CD4-positive, alpha-beta memory T cell (primary cell): ENCODE measurements at regions not wholly inside any gene's neighbourhood (a gene's known extent, or its start where the extent isn't known, plus 50 kb on each side); places are given as distances from the start of the nearest gene placed in this dataset.

ENCODE experiments used
- CTCF ChIA-PET: fragments of 350-600 bp; sonication (Branson Sonifier 250); formaldehyde crosslinking; loops from one replicate; lab custom pipeline; 2021; ENCODE audit warnings: inconsistent platforms; ENCODE audit not compliant: partially characterized antibody; lab: Charles Lee
- POLR2A ChIA-PET: fragments of 350-600 bp; sonication (Branson Sonifier 250); formaldehyde crosslinking; loops from one replicate; lab custom pipeline; 2021; ENCODE audit not compliant: partially characterized antibody; lab: Charles Lee
- DNase-seq, 5 donors: peaks; one replicate each; pipeline versions ENCODE4 v3.0.0 to v3.0.0-alpha.2; 2020 to 2022; ENCODE audit warnings: mixed read lengths in 1 of 5
- H3K27ac ChIP-seq: one replicate; pipeline ENCODE4 v1.7.0; 2013; ENCODE audit warnings: low read depth, low read length
- H3K27me3 ChIP-seq: 2 replicates; pipeline ENCODE4 v1.7.0; 2013; ENCODE audit warnings: mild to moderate bottlenecking, low read length, moderate library complexity; ENCODE audit not compliant: insufficient read depth
- H3K36me3 ChIP-seq: 2 replicates; pipeline ENCODE4 v1.7.0; 2013; ENCODE audit warnings: mild to moderate bottlenecking, low read length, moderate library complexity; ENCODE audit not compliant: insufficient read depth
- H3K4me1 ChIP-seq: 2 replicates; pipeline ENCODE4 v1.7.0; 2013; ENCODE audit warnings: mild to moderate bottlenecking, low read length, moderate library complexity; ENCODE audit not compliant: insufficient read depth
- H3K4me3 ChIP-seq, 2 donors: one replicate each; pipeline ENCODE4 v1.7.0; 2013; ENCODE audit warnings: low read length in 2 of 2, mild to moderate bottlenecking in 1 of 2
- H3K9me3 ChIP-seq, 2 donors: one replicate each; pipeline ENCODE4 v1.7.0; 2013; ENCODE audit warnings: low read length in 2 of 2, control low read depth in 1 of 2; ENCODE audit not compliant: control insufficient read depth in 1 of 2
- H3K27ac Mint-ChIP-seq, 7 donors: one replicate each; pipeline ENCODE4 v1.8.0; 2020 to 2021; ENCODE audit warnings: mixed read lengths in 7 of 7, mild to moderate bottlenecking in 6 of 7, inconsistent platforms in 3 of 7, moderate library complexity in 3 of 7
- H3K27me3 Mint-ChIP-seq, 2 donors: one replicate each; pipeline ENCODE4 v1.8.0; 2020 to 2021; ENCODE audit warnings: mixed read lengths in 2 of 2
- H3K36me3 Mint-ChIP-seq, 2 donors: one replicate each; pipeline ENCODE4 v1.8.0; 2020 to 2021; ENCODE audit warnings: mixed read lengths in 2 of 2, inconsistent platforms in 1 of 2, mild to moderate bottlenecking in 1 of 2
- H3K4me1 Mint-ChIP-seq, 4 donors: one replicate each; pipeline ENCODE4 v1.8.0; 2020 to 2021; ENCODE audit warnings: mixed read lengths in 4 of 4, mild to moderate bottlenecking in 1 of 4
- H3K4me3 Mint-ChIP-seq, 8 donors: one replicate each; pipeline ENCODE4 v1.8.0; 2020 to 2021; ENCODE audit warnings: mixed read lengths in 8 of 8, mild to moderate bottlenecking in 7 of 8, moderate library complexity in 6 of 8, inconsistent platforms in 3 of 8
- H3K9me3 Mint-ChIP-seq, 8 donors: one replicate each; pipeline ENCODE4 v1.8.0; 2020 to 2021; ENCODE audit warnings: mixed read lengths in 8 of 8, mild to moderate bottlenecking in 5 of 8, inconsistent platforms in 3 of 8, moderate library complexity in 1 of 8
- intact Hi-C: fragments of 100-400 bp; cut with micrococcal nuclease; formaldehyde crosslinking; loops from one replicate; pipeline ENCODE4 v1.15.1; 2023

- H3K9me3 ChIP-seq: peaks cover 0 to 3% of the 10 kb centered on the region in 2 donors
- DNase-seq: no peak
- no peak overlapping the region for H3K27ac ChIP-seq
- Mint-ChIP-seq H3K9me3 (no peaks in the 10 kb centered on the region), H3K4me1 (no peaks in the 10 kb centered on the region), H3K36me3 (no peaks in the 10 kb centered on the region), H3K4me3 (no peak overlapping the region), H3K27me3 (peaks cover 0 to 1% of the 10 kb centered on the region in 2 donors), H3K27ac (no peak overlapping the region)
- no peaks in the 10 kb centered on the region for H3K4me1 ChIP-seq
- H3K36me3 ChIP-seq: no peaks in the 10 kb centered on the region
- intact Hi-C loops: no loop called here
- ChIA-PET POLR2A (no interaction called here), CTCF (no interaction called here)
- H3K4me3 ChIP-seq: no peak overlapping the region
- no peaks in the 10 kb centered on the region for H3K27me3 ChIP-seq
These were observed 600.0 kb upstream of the SLC39A10 start for GRCh38 chr2:195057001-195057400.

- no peaks in the 10 kb centered on the region for H3K9me3 Mint-ChIP-seq
- H3K4me1 ChIP-seq: no peaks in the 10 kb centered on the region
- no peak overlapping the region for H3K27ac Mint-ChIP-seq
- H3K4me3 Mint-ChIP-seq: no peak overlapping the region
- peaks cover 0 to 1% of the 10 kb centered on the region in 2 donors for H3K27me3 Mint-ChIP-seq
- H3K36me3 ChIP-seq: no peaks in the 10 kb centered on the region
- intact Hi-C loops: no loop called here
- H3K4me1 Mint-ChIP-seq: no peaks in the 10 kb centered on the region
- H3K9me3 ChIP-seq: peaks cover 0 to 3% of the 10 kb centered on the region in 2 donors
- no peaks in the 10 kb centered on the region for H3K27me3 ChIP-seq
- no peak overlapping the region for H3K4me3 ChIP-seq
- no peak overlapping the region for H3K27ac ChIP-seq
- no peak for DNase-seq
- CTCF ChIA-PET: no interaction called here
- POLR2A ChIA-PET: no interaction called here
- H3K36me3 Mint-ChIP-seq: no peaks in the 10 kb centered on the region
These were observed 601.0 kb upstream of the SLC39A10 start for GRCh38 chr2:195055996-195056395.

- no peaks in the 10 kb centered on the region for H3K4me1 ChIP-seq
- H3K4me3 ChIP-seq: no peak overlapping the region
- H3K36me3 Mint-ChIP-seq: no peaks in the 10 kb centered on the region
- H3K4me3 Mint-ChIP-seq: no peak overlapping the region
- no peaks in the 10 kb centered on the region for H3K4me1 Mint-ChIP-seq
- no peaks in the 10 kb centered on the region for H3K36me3 ChIP-seq
- H3K27ac Mint-ChIP-seq: no peak overlapping the region
- H3K9me3 ChIP-seq: peaks cover 0 to 3% of the 10 kb centered on the region in 2 donors
- peaks cover 0 to 1% of the 10 kb centered on the region in 2 donors for H3K27me3 Mint-ChIP-seq
- no peak for DNase-seq
- ChIA-PET CTCF (no interaction called here), POLR2A (no interaction called here)
- no peaks in the 10 kb centered on the region for H3K27me3 ChIP-seq
- H3K27ac ChIP-seq: no peak overlapping the region
- H3K9me3 Mint-ChIP-seq: no peaks in the 10 kb centered on the region
- intact Hi-C loops: no loop called here
These were observed 605.6 kb upstream of the SLC39A10 start for GRCh38 chr2:195051401-195051800.

- Histone ChIP-seq H3K4me1 (no peaks in the 10 kb centered on the region), H3K9me3 (peaks cover 0 to 3% of the 10 kb centered on the region in 2 donors), H3K27ac (no peak overlapping the region), H3K36me3 (no peaks in the 10 kb centered on the region), H3K27me3 (no peaks in the 10 kb centered on the region), H3K4me3 (no peak overlapping the region)
- DNase-seq: no peak
- CTCF ChIA-PET: no interaction called here
- intact Hi-C loops: no loop called here
- no peak overlapping the region for H3K4me3 Mint-ChIP-seq
- no peaks in the 10 kb centered on the region for H3K36me3 Mint-ChIP-seq
- POLR2A ChIA-PET: no interaction called here
- H3K27me3 Mint-ChIP-seq: no peaks in the 10 kb centered on the region
- no peaks in the 10 kb centered on the region for H3K9me3 Mint-ChIP-seq
- no peaks in the 10 kb centered on the region for H3K4me1 Mint-ChIP-seq
- H3K27ac Mint-ChIP-seq: no peak overlapping the region
These were observed 607.5 kb upstream of the SLC39A10 start for GRCh38 chr2:195049372-195050031.

- no peaks in the 10 kb centered on the region for H3K4me1 ChIP-seq
- H3K4me3 ChIP-seq: no peak overlapping the region
- Mint-ChIP-seq H3K9me3 (no peaks in the 10 kb centered on the region), H3K4me1 (no peaks in the 10 kb centered on the region), H3K27me3 (no peaks in the 10 kb centered on the region), H3K36me3 (no peaks in the 10 kb centered on the region), H3K4me3 (no peak overlapping the region), H3K27ac (no peak overlapping the region)
- no peak overlapping the region for H3K27ac ChIP-seq
- no peak for DNase-seq
- intact Hi-C loops: no loop called here
- ChIA-PET POLR2A (no interaction called here), CTCF (no interaction called here)
- H3K9me3 ChIP-seq: peaks cover 0 to 3% of the 10 kb centered on the region in 2 donors
- no peaks in the 10 kb centered on the region for H3K27me3 ChIP-seq
- no peaks in the 10 kb centered on the region for H3K36me3 ChIP-seq
These were observed 609.1 kb upstream of the SLC39A10 start for GRCh38 chr2:195047955-195048354.

GRCh38 chr2:195044801-195045200, 612.2 kb upstream of the SLC39A10 start:
- Mint-ChIP-seq H3K4me3 (no peak overlapping the region), H3K4me1 (no peaks in the 10 kb centered on the region), H3K27me3 (peaks cover 0 to 2% of the 10 kb centered on the region in 2 donors), H3K9me3 (no peaks in the 10 kb centered on the region), H3K27ac (no peak overlapping the region), H3K36me3 (no peaks in the 10 kb centered on the region)
- no peaks in the 10 kb centered on the region for H3K4me1 ChIP-seq
- H3K9me3 ChIP-seq: no peaks in the 10 kb centered on the region
- intact Hi-C loops: no loop called here
- no peaks in the 10 kb centered on the region for H3K36me3 ChIP-seq
- H3K4me3 ChIP-seq: no peak overlapping the region
- CTCF ChIA-PET: no interaction called here
- no peak for DNase-seq
- H3K27me3 ChIP-seq: no peaks in the 10 kb centered on the region
- H3K27ac ChIP-seq: no peak overlapping the region
- POLR2A ChIA-PET: no interaction called here

- H3K9me3 ChIP-seq: no peaks in the 10 kb centered on the region
- intact Hi-C loops: no loop called here
- peaks cover 0 to 2% of the 10 kb centered on the region in 2 donors for H3K27me3 Mint-ChIP-seq
- ChIA-PET CTCF (no interaction called here), POLR2A (no interaction called here)
- no peaks in the 10 kb centered on the region for H3K36me3 Mint-ChIP-seq
- no peaks in the 10 kb centered on the region for H3K27me3 ChIP-seq
- H3K4me1 ChIP-seq: no peaks in the 10 kb centered on the region
- no peaks in the 10 kb centered on the region for H3K4me1 Mint-ChIP-seq
- no peaks in the 10 kb centered on the region for H3K9me3 Mint-ChIP-seq
- no peak overlapping the region for H3K27ac ChIP-seq
- no peak overlapping the region for H3K4me3 Mint-ChIP-seq
- H3K27ac Mint-ChIP-seq: no peak overlapping the region
- H3K36me3 ChIP-seq: no peaks in the 10 kb centered on the region
- no peak for DNase-seq
- H3K4me3 ChIP-seq: no peak overlapping the region
These were observed 618.9 kb upstream of the SLC39A10 start for GRCh38 chr2:195038153-195038552.

- no peaks in the 10 kb centered on the region for H3K4me1 Mint-ChIP-seq
- no peak overlapping the region for H3K27ac ChIP-seq
- ChIA-PET POLR2A (no interaction called here), CTCF (no interaction called here)
- H3K4me1 ChIP-seq: no peaks in the 10 kb centered on the region
- intact Hi-C loops: no loop called here
- no peaks in the 10 kb centered on the region for H3K9me3 Mint-ChIP-seq
- no peaks in the 10 kb centered on the region for H3K36me3 ChIP-seq
- no peak overlapping the region for H3K4me3 ChIP-seq
- H3K27me3 ChIP-seq: no peaks in the 10 kb centered on the region
- no peak for DNase-seq
- H3K27me3 Mint-ChIP-seq: no peaks in the 10 kb centered on the region
- H3K27ac Mint-ChIP-seq: no peak overlapping the region
- no peaks in the 10 kb centered on the region for H3K9me3 ChIP-seq
- no peak overlapping the region for H3K4me3 Mint-ChIP-seq
- no peaks in the 10 kb centered on the region for H3K36me3 Mint-ChIP-seq
These were observed 620.0 kb upstream of the SLC39A10 start for GRCh38 chr2:195037045-195037444.
